NCI-H82 (cell line): ENCODE measurements at regions not wholly inside any gene's neighbourhood (a gene's known extent, or its start where the extent isn't known, plus 50 kb on each side); places are given as distances from the start of the nearest gene placed in this dataset.

Source experiments
- DNase-seq: peaks from one replicate; lab custom pipeline; 2025; lab: John Stamatoyannopoulos, UW

GRCh38 chr2:9137379-9138150 is 69.0 kb upstream of the ASAP2 start:
- no peak for DNase-seq

DNA sequence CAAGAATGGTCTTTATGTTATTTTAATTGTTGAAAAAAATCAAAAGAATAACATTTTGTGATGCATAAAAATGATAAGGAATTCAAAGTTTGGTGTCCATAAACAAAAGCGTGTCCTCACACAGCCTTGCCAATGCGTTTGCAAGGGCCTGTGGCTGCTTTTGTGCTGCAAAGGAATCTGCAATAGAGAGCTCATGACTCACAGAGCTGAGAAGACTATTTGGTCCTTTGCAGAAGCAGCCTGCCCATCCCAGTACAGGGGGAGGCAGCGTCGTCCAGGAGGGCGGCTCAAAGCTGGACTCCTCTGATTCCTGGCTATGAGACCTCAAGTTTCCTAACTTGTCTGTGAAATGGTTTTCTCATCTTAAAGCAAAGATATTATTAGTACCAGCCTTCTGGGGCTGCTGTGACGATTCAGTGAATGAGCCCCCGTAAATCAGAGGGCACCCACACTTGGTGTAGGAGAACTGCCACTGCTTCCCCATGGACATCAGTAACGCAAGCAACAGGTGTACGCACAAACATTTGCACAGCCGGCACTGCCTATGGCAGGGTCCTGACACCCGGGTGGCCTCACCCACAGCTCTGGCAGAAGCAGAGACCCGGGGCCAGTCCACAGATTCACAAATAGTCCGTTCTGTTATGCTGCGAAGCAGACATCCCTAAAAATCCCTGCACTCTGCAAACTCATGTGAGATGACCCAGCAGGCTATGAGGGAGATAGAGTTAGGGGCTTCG is 70.6 kb upstream of the ASAP2 start:
- no peak for DNase-seq

- DNase-seq = no peak
Observed at GRCh38 chr2:9127316-9127715, 79.3 kb upstream of the ASAP2 start.

DNA sequence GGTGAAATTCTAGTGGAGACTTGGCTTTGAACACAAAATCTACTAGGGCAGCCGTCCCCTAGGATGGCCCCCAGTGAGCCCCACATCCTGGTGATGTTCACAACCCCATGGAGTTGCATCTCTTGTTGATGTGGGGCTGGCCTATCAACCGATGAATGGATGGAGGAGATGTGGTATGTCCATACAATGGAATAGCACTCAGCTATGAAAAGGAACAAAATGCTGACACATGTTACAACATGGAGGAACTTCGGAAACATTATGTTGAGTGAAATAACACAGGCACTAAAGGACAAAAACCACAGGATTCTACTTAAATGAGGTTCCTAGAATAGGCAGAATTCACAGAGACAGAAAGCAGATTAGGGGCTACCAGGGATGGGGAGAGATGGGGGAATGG is 80.1 kb upstream of the ASAP2 start:
- no peak for DNase-seq

DNA sequence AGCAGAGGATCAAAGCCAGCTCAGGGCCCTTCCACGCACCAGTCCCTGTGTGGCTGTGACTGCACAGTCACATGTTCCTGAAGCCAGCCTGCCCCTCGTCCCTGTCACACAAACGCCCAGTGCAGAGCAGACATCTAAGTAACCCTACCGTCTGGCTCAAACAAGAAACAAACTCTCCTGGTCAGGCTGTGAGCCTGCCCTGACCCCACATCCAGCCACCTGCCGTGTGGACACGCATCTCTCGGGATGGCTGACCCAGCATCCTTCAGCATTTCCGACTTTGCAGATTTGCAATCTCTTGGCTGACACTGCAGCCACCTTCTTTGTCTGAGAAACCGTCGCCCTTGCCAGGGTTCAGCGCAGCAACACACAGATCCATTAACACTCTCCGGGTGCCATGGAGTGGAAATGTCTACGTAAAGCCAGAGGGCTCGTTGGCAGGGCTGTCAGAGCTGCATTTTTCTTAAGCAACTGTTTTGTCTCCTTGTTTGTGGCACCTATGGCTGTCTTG is 82.3 kb upstream of the ASAP2 start:
- DNase-seq = no peak

DNA sequence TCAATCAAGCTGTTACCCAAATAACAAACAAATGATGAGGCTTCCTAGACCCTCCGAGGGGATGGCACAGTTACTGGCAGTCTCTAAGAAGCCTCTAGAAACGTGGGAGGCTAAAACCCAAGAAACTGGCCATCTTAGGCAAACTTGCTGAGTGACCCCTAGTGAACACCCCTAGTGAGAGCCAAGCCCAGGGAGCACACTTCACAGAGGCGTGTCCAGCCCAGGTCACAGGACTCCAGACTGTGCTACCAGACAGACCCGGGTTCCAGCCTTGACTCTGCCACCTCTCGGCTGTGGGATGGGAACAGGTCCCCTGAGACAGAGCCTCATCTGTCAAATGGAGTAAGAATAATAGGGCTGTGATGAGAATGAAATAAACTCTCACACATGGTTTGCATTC is 83.5 kb upstream of the ASAP2 start:
- no peak for DNase-seq

- DNase-seq = no peak
Observed at GRCh38 chr2:9122367-9122766, 84.2 kb upstream of the ASAP2 start.

GRCh38 chr2:9118383-9118960 is 88.1 kb upstream of the ASAP2 start:
- DNase-seq = no peak

DNA sequence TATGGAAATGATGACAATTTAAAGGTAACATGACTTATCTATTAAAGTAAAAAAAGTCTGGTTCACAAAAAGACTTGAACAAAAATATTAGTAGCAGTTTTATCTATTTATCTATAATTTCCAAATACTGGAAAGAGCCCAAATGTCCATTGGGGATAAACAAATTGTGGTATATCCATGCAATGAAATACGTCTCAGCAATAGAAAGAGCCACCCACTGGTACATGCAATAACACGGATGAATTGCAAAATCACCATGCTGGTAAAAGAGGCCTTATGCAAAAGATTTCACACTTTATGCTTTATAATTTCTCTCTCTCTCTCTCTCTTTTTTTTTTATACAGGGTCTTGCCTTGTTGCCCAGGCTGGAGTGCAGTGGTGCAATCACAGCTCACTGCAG is 91.4 kb upstream of the ASAP2 start:
- no peak for DNase-seq

- DNase-seq = no peak
Observed at GRCh38 chr2:9114458-9114857, 92.2 kb upstream of the ASAP2 start.

- no peak for DNase-seq
Observed at GRCh38 chr2:9113916-9114315, 92.7 kb upstream of the ASAP2 start.

- DNase-seq = no peak
Observed at GRCh38 chr2:9113262-9113661, 93.3 kb upstream of the ASAP2 start.

DNA sequence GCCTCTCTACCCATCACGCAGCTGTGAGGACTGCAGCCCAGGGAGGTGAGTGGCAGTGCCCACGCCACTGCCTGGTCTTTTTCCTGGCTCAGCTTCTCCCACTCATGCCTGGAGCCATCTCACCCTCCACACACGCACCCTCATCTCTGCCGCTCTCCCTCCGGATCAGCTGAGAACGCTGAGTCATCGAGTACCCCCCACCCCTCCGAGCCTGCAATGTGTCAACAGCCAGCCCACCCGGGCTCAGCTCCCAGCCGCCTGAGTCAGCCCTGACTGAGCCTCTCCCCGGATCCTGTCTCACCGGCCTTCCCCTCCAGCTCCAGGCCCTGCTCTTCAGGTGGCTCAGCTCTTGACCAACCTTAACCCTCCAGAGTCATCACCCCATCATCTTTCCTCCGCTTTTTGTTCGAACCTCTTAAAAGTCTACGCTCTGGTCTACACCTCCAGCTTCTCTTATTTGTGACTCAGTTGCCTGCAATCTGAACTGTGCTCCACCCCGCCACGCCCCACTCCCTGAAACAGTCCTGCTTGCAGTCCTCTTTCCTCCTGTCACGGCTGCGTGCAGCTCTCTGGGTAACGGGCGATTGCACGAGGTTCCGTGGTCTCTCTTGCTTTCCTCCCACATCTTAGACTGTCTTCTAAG is 94.4 kb upstream of the ASAP2 start:
- DNase-seq = no peak

DNA sequence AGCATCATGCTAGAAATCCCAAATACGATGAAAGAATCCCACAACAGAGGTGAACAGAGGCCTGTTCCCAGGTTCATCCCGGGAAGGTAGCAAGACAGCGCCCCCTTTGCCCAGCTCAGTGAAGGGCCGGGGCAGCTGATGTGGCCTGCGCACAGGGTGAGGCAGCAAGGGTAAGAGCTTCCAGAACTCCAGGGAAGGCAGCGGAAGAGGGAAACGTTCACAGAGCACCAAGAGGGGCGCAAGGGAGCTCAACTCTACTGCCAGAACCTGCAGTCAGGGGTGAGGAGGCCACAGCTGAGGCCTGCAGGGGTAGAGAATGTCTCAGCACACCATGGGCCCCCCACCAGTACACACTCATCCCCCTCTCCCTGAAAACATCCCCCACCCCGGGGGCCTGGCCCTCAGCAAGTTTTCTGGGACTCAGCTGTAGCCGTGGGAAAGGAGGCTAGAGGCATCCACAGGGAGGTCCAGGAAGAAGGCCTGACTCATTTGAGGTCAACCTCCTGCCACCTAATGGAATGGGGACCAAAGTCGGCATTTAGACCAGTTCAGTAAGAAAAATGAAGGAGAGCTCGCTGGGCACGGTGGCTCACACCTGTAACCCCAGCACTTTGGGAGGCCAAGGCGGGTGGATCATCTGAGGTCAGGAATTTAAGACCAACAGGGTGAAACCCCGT is 95.6 kb upstream of the ASAP2 start:
- DNase-seq = peak; percentile 16

DNA sequence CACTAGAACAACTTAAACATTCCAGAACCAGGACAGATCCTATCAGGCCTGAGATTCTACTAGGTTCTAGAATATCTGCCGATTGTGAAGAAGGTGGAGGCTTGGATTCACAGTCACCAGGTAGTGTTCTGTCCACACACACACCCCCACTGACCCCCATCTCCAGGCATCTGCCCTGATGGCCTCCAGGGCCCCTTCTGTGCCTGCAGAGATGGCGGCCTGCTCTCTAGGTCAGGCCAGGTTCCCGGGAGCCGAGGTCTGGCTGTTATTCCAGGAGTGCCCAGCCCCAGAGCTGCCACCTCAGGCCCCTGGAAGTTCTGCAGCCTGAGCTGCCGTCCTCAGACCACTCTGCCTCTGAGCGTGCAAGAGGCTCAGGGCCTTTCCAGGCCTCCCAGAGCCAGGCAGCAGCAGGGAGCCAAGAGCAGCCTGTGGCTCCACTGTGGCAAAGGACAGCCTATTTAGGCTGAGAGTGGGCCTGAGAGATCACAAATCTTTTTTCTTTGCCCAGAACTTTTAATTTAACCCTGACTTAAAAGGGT is 96.2 kb upstream of the ASAP2 start:
- DNase-seq = no peak

GRCh38 chr2:9109871-9110270 is 96.7 kb upstream of the ASAP2 start:
- DNase-seq = no peak

- DNase-seq = no peak
Observed at GRCh38 chr2:9108210-9108967, 98.2 kb upstream of the ASAP2 start.

DNA sequence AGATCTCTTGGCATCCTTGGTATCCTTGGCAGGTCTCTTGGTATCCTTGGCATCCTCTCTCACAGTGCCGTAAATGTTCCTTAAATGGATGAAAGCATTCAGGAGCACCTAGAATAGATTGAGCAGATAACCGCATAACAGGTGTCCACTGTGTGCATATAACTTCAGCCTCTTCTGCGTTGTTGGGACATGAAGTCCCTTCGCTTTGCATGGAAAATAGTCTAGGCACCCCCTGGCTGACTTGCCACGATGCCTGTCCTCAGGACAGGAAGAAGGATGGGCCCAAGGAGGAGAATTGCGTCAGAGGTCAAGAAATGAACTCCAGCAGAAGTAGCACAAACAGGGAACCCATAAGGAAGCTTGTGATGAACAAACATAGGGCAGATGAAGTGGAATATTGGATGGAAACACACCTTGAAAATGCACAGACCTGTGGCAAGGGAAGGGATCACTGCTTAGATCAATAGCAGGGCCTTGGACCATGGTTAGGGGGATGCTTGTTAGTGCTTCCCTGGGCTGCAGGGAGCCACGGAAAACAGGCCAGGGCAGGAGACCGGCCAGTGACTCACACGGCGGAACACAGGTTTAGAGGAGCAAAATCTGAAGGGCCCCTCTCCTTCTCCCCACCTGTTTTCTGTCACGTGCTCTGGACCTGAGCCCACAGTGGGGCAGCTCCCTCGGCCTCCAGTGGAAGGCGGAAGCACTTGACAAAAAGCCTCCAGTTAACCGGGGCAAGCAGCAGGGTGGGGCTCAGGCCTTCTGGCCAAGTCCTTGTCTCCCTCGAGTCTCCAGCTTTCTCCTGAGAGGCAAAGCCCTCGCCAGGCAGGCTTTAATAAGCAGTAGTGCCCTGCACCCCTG is 99.2 kb upstream of the ASAP2 start:
- no peak for DNase-seq

DNA sequence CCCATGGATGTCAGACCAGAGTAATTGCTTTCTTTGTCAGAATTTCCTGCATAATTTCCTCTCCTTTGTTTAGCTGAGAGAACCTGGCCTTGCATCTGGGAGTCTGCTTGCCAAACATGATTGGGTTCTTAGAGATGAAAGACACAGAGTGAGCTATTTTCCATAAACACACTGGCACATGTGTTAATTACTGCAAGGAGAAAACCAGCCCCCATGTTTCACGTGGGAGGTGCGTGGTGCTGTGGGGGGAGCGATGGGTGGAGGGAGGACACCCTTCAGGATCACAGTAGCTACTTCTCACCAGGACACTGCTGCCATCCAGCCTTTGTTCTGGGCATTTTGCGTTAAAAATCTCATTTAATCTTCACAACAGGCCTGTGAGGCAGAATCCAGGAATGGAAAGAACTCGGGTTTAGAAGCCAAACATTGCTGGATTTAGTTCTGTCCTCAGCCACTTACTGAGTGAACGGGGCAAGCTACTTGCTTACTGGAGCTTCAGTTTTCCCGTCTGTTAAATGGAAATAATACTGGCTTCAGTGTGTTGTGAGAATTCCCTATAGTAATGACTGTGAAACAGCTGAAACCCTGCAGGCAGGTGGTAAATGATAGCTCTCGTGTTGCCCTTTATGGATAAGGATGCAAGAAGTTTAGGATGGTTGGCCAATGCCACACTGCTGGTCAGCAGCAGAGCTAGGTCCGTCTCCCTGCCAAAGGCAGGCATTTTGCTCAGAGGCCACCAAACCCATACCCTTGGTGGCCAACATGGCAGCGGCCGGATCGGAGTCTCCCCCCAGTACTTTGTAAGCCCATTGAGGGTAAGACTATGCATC is 100.1 kb upstream of the ASAP2 start:
- no peak for DNase-seq
